NCI-H2227 (cell line): ENCODE measurements at regions not wholly inside any gene's neighbourhood (a gene's known extent, or its start where the extent isn't known, plus 50 kb on each side); places are given as distances from the start of the nearest gene placed in this dataset.
A peak's percentile ranks its signal among the peaks of the same experiment; 100 is the strongest.

Experiments used
- DNase-seq: peaks from one replicate; lab custom pipeline; 2025; ENCODE audit not compliant: unreplicated experiment; lab: John Stamatoyannopoulos, UW

- DNase-seq: no peak
These were observed 99.7 kb upstream of the IRF2BP2 start for GRCh38 chr1:234709473-234710228.

GRCh38 chr1:234708700-234709395 is 98.9 kb upstream of the IRF2BP2 start:
- DNase-seq: no peak

- DNase-seq: no peak
These were observed 97.7 kb upstream of the IRF2BP2 start for GRCh38 chr1:234707641-234708040.

GRCh38 chr1:234706931-234707330 is 97.0 kb upstream of the IRF2BP2 start:
- DNase-seq: no peak

GRCh38 chr1:234706199-234706598 is 96.2 kb upstream of the IRF2BP2 start:
- DNase-seq: no peak

- no peak for DNase-seq
These were observed 95.6 kb upstream of the IRF2BP2 start for GRCh38 chr1:234705615-234706014.

- DNase-seq: no peak
These were observed 94.3 kb upstream of the IRF2BP2 start for GRCh38 chr1:234704106-234704887.

GRCh38 chr1:234702342-234703000 is 92.5 kb upstream of the IRF2BP2 start:
- DNase-seq: no peak

GRCh38 chr1:234701737-234702341 is 91.9 kb upstream of the IRF2BP2 start:
- DNase-seq: no peak

GRCh38 chr1:234699795-234700665 is 90.1 kb upstream of the IRF2BP2 start:
- peak; percentile 49 for DNase-seq

GRCh38 chr1:234698686-234699085 is 88.7 kb upstream of the IRF2BP2 start:
- no peak for DNase-seq

- no peak for DNase-seq
These were observed 87.8 kb upstream of the IRF2BP2 start for GRCh38 chr1:234697741-234698140.

- no peak for DNase-seq
These were observed 87.0 kb upstream of the IRF2BP2 start for GRCh38 chr1:234697015-234697414.

- no peak for DNase-seq
These were observed 86.2 kb upstream of the IRF2BP2 start for GRCh38 chr1:234696148-234696576.

GRCh38 chr1:234694661-234695060 is 84.7 kb upstream of the IRF2BP2 start:
- DNase-seq: no peak

- DNase-seq: no peak
These were observed 83.1 kb upstream of the IRF2BP2 start for GRCh38 chr1:234692966-234693580.

GRCh38 chr1:234691567-234691966 is 81.6 kb upstream of the IRF2BP2 start:
- DNase-seq: no peak

GRCh38 chr1:234690872-234691271 is 80.9 kb upstream of the IRF2BP2 start:
- no peak for DNase-seq

- DNase-seq: no peak
These were observed 79.3 kb upstream of the IRF2BP2 start for GRCh38 chr1:234689236-234689635.
